Fibroblast of skin of left quadriceps (primary cell): ENCODE measurements at regions not wholly inside any gene's neighbourhood (a gene's known extent, or its start where the extent isn't known, plus 50 kb on each side); places are given as distances from the start of the nearest gene placed in this dataset.

ENCODE experiments used
- DNase-seq, 2 experiments: peaks; one replicate each; pipeline ENCODE4 v3.0.0-alpha.2; 2013; ENCODE audit warnings: low read depth in 2 of 2

- DNase-seq: no peak
Measured at GRCh38 chr4:155564086-155564485, 102.6 kb upstream of the GUCY1A1 start.

- DNase-seq: no peak
Measured at GRCh38 chr4:155559915-155560314, 106.7 kb upstream of the GUCY1A1 start.

- no peak for DNase-seq
Measured at GRCh38 chr4:155552180-155552579, 114.5 kb upstream of the GUCY1A1 start.

GRCh38 chr4:155548173-155548572, 118.5 kb upstream of the GUCY1A1 start:
- DNase-seq: peak; percentile 60 to 62

GRCh38 chr4:155546451-155546850, 120.2 kb upstream of the GUCY1A1 start:
- DNase-seq: no peak

GRCh38 chr4:155545456-155545855, 121.2 kb upstream of the GUCY1A1 start:
- no peak for DNase-seq

GRCh38 chr4:155544547-155544946, 122.1 kb upstream of the GUCY1A1 start:
- no peak for DNase-seq

GRCh38 chr4:155543126-155543765, 123.4 kb upstream of the GUCY1A1 start:
- peak in 1 of 2 experiments; percentile 42 for DNase-seq

- DNase-seq: no peak
Measured at GRCh38 chr4:155542415-155542814, 124.2 kb upstream of the GUCY1A1 start.

- no peak for DNase-seq
Measured at GRCh38 chr4:155541716-155542115, 124.9 kb upstream of the GUCY1A1 start.

GRCh38 chr4:155540698-155541097, 126.0 kb upstream of the GUCY1A1 start:
- DNase-seq: no peak

GRCh38 chr4:155539746-155540145, 126.9 kb upstream of the GUCY1A1 start:
- no peak for DNase-seq

GRCh38 chr4:155535802-155536454, 130.7 kb upstream of the GUCY1A1 start:
- no peak for DNase-seq

- DNase-seq: no peak
Measured at GRCh38 chr4:155532373-155533085, 134.1 kb upstream of the GUCY1A1 start.

- DNase-seq: no peak
Measured at GRCh38 chr4:155530857-155531256, 135.8 kb upstream of the GUCY1A1 start.

GRCh38 chr4:155530290-155530689, 136.4 kb upstream of the GUCY1A1 start:
- DNase-seq: no peak

GRCh38 chr4:155529716-155530115, 136.9 kb upstream of the GUCY1A1 start:
- no peak for DNase-seq

GRCh38 chr4:155529272-155529671, 137.4 kb upstream of the GUCY1A1 start:
- DNase-seq: no peak

- no peak for DNase-seq
Measured at GRCh38 chr4:155526452-155527169, 140.0 kb upstream of the GUCY1A1 start.

- DNase-seq: no peak
Measured at GRCh38 chr4:155524926-155525455, 141.7 kb upstream of the GUCY1A1 start.

- DNase-seq: no peak
Measured at GRCh38 chr4:155523358-155523757, 143.3 kb upstream of the GUCY1A1 start.

- no peak for DNase-seq
Measured at GRCh38 chr4:155522201-155522600, 144.4 kb upstream of the GUCY1A1 start.
